Panc1 (cell line): ENCODE measurements at regions not wholly inside any gene's neighbourhood (a gene's known extent, or its start where the extent isn't known, plus 50 kb on each side); places are given as distances from the start of the nearest gene placed in this dataset.

Experiments used
- ATAC-seq: fragments of 200-7000 bp; cut with Tn5 transposase; 2 replicates; pipeline ENCODE4 v1.9.1; 2020; ENCODE audit warnings: mild to moderate bottlenecking, moderate library complexity
- BruUV-seq: library from RNA; stranded (reverse); fragments of 400-500 nt; replicated peaks from 2 replicates; lab custom pipeline; 2021; lab: Mats Ljungman, UMichigan
- CTCF ChIA-PET: fragments of 300-600 bp; sonication (Branson Sonifier 250); formaldehyde crosslinking; loops from one replicate; lab custom pipeline; 2022; ENCODE audit warnings: antibody characterized with exemption; lab: Charles Lee
- POLR2A ChIA-PET: fragments of 300-600 bp; sonication (Branson Sonifier 250); formaldehyde crosslinking; loops from one replicate; lab custom pipeline; 2022; ENCODE audit warnings: antibody characterized with exemption; lab: Charles Lee
- DNase-seq: peaks from one replicate; pipeline ENCODE4 v3.0.0-alpha.2; 2010; ENCODE audit warnings: low read depth, low spot score
- H3K27ac ChIP-seq: 2 replicates; pipeline ENCODE4 v1.5.1; 2011; ENCODE audit warnings: mild to moderate bottlenecking, low read length, inconsistent platforms
- H3K27me3 ChIP-seq: fragments of 200-500 bp; sonication (Bioruptor generic); 2 replicates; pipeline ENCODE4 v1.6.0; 2014; ENCODE audit warnings: low read length, inconsistent platforms; ENCODE audit not compliant: control insufficient read depth, insufficient read depth
- H3K36me3 ChIP-seq: fragments of 200-500 bp; sonication (Bioruptor generic); 2 replicates; pipeline ENCODE4 v1.5.1; 2014; ENCODE audit warnings: inconsistent platforms, mild to moderate bottlenecking, low read length, moderate library complexity; ENCODE audit not compliant: control insufficient read depth, insufficient read depth
- H3K4me1 ChIP-seq: 2 replicates; pipeline ENCODE4 v1.5.1; 2011; ENCODE audit warnings: inconsistent platforms, mild to moderate bottlenecking, low read length, moderate library complexity; ENCODE audit not compliant: control insufficient read depth, insufficient read depth
- H3K4me3 ChIP-seq, 2 experiments: 2 replicates each; pipeline ENCODE4 v1.5.1; 2011 to 2012; ENCODE audit warnings: low read depth in 2 of 2, low read length in 2 of 2, mild to moderate bottlenecking in 2 of 2, inconsistent platforms in 1 of 2, moderate library complexity in 1 of 2
- H3K9me3 ChIP-seq: fragments of 200-500 bp; sonication (Bioruptor generic); 2 replicates; pipeline ENCODE4 v1.5.1; 2014; ENCODE audit warnings: low read depth, mild to moderate bottlenecking, inconsistent platforms, low read length, moderate library complexity; ENCODE audit not compliant: control insufficient read depth, insufficient read depth
- CTCF ChIP-seq: fragments of 450-650 bp; IDR thresholded peaks from 2 replicates; pipeline ENCODE4 v1.5.1; 2017; ENCODE audit warnings: mild to moderate bottlenecking
- POLR2AphosphoS5 ChIP-seq: IDR thresholded peaks from 2 replicates; pipeline ENCODE4 v1.6.1; 2012; ENCODE audit warnings: mild to moderate bottlenecking, low read depth, low read length, moderate library complexity
- REST ChIP-seq, 2 experiments: IDR thresholded peaks; 2 replicates each; pipeline ENCODE4 v1.6.1; 2011 to 2012; ENCODE audit warnings: low read depth in 2 of 2, control low read depth in 1 of 2, low read length in 1 of 2, mild to moderate bottlenecking in 1 of 2, moderate library complexity in 1 of 2; ENCODE audit not compliant: insufficient read depth in 1 of 2
- SIN3A ChIP-seq: IDR thresholded peaks from 2 replicates; pipeline ENCODE4 v1.6.1; 2012; ENCODE audit warnings: low read depth, mild to moderate bottlenecking, low read length, moderate library complexity, borderline replicate concordance; ENCODE audit not compliant: insufficient read depth
- TCF7L2 ChIP-seq: IDR thresholded peaks from 2 replicates; pipeline ENCODE4 v1.6.1; 2011; ENCODE audit warnings: mild to moderate bottlenecking, low read depth, low read length, inconsistent platforms
- in situ Hi-C: cut with HindIII; loops from 2 replicates; pipeline ENCODE4 v1.10.0; 2016; ENCODE audit warnings: low sequenced_read_pairs, low pct_unique_long_range_greater_than_20kb
- intact Hi-C: fragments of 100-400 bp; cut with micrococcal nuclease; formaldehyde crosslinking; loops from one replicate; pipeline ENCODE4 v1.10.0; 2022; ENCODE audit not compliant: unreplicated experiment

- ATAC-seq, result no peak
- ChIA-PET CTCF (no interaction called here), POLR2A (no interaction called here)
- H3K4me1 ChIP-seq, result no peaks in the 10 kb centered on the region
- H3K36me3 ChIP-seq, result no peaks in the 10 kb centered on the region
- DNase-seq, result no peak
- intact Hi-C loops (no loop called here), in situ Hi-C loops (no loop called here)
- TF ChIP-seq SIN3A, result no peak
- no peak for TF ChIP-seq POLR2AphosphoS5
- no peak for TF ChIP-seq TCF7L2
- no peak for TF ChIP-seq CTCF
- TF ChIP-seq REST (IDR thresholded peaks at IDR 0.05; ENCODE audit: insufficient read depth in 1 of 2, low read depth in 2 of 2, low read length in 1 of 2), result no peak
- H3K27ac ChIP-seq, result no peak overlapping the region
- BruUV-seq, result no TSS peak
- no peak overlapping the region for H3K4me3 ChIP-seq
- no peaks in the 10 kb centered on the region for H3K9me3 ChIP-seq
- H3K27me3 ChIP-seq, result no peaks in the 10 kb centered on the region
Observed at GRCh38 chrX:26747877-26748276, 531.9 kb downstream of the MAGEB5 start.

GRCh38 chrX:26722666-26723428 is 506.9 kb downstream of the MAGEB5 start:
- Histone ChIP-seq H3K4me3 (no peak overlapping the region), H3K36me3 (no peaks in the 10 kb centered on the region), H3K27ac (no peak overlapping the region), H3K27me3 (no peaks in the 10 kb centered on the region), H3K4me1 (no peaks in the 10 kb centered on the region), H3K9me3 (no peaks in the 10 kb centered on the region)
- in situ Hi-C loops (no loop called here), intact Hi-C loops (no loop called here)
- DNase-seq, result no peak
- no peak for ATAC-seq
- ChIA-PET POLR2A (no interaction called here), CTCF (no interaction called here)
- TF ChIP-seq POLR2AphosphoS5 (no peak), TCF7L2 (no peak), SIN3A (no peak), REST (IDR thresholded peaks at IDR 0.05; ENCODE audit: insufficient read depth in 1 of 2, low read depth in 2 of 2, low read length in 1 of 2) (no peak), CTCF (no peak)
- no TSS peak for BruUV-seq
